Ascending aorta (tissue), 2 donors: ENCODE measurements at regions not wholly inside any gene's neighbourhood (a gene's known extent, or its start where the extent isn't known, plus 50 kb on each side); places are given as distances from the start of the nearest gene placed in this dataset.

Experiments
- DNase-seq, 2 donors: peaks; one replicate each; pipeline ENCODE4 v3.0.0-alpha.2; 2019; ENCODE audit warnings: low spot score in 2 of 2
- H3K27ac ChIP-seq, 2 donors: fragments of 200-600 bp; sonication (generic); one replicate each; pipeline ENCODE4 v1.5.1; 2016 to 2017; ENCODE audit warnings: mild to moderate bottlenecking in 1 of 2
- H3K27me3 ChIP-seq: fragments of 200-600 bp; sonication (generic); one replicate; pipeline ENCODE4 v1.5.1; 2017
- H3K36me3 ChIP-seq, 2 donors: fragments of 200-600 bp; sonication (generic); one replicate each; pipeline ENCODE4 v1.5.1; 2016
- H3K4me1 ChIP-seq, 2 donors: fragments of 200-600 bp; sonication (generic); one replicate each; pipeline ENCODE4 v1.5.1; 2016 to 2017; ENCODE audit warnings: mild to moderate bottlenecking in 1 of 2
- H3K4me3 ChIP-seq, 2 donors: fragments of 200-600 bp; sonication (generic); one replicate each; pipeline ENCODE4 v1.5.1; 2016 to 2017; ENCODE audit warnings: mild to moderate bottlenecking in 1 of 2
- H3K9me3 ChIP-seq, 2 donors: fragments of 200-600 bp; sonication (generic); one replicate each; pipeline ENCODE4 v1.5.1; 2016
- CTCF ChIP-seq, 3 experiments: fragments of 200-600 bp in 2 of 3; fragments of 450-650 bp in 1 of 3; sonication (generic) in 2 of 3; IDR thresholded peaks; one replicate each; pipeline ENCODE4 v1.5.1; 2016 to 2019; ENCODE audit warnings: antibody characterized with exemption in 3 of 3, mild to moderate bottlenecking in 1 of 3, moderate library complexity in 1 of 3
- intact Hi-C: fragments of 100-400 bp; cut with DNase I; formaldehyde crosslinking; loops from one replicate; pipeline ENCODE4 v1.15.1; 2023

- Histone ChIP-seq H3K4me3 (no peak overlapping the region), H3K36me3 (no peaks in the 10 kb centered on the region), H3K27me3 (no peaks in the 10 kb centered on the region), H3K9me3 (no peaks in the 10 kb centered on the region), H3K4me1 (no peaks in the 10 kb centered on the region), H3K27ac (no peak overlapping the region)
- intact Hi-C loops: no loop called here
- TF ChIP-seq CTCF (IDR thresholded peaks at IDR 0.05): no peak
- no peak for DNase-seq
Measured at GRCh38 chr1:195530961-195531360, 1077.3 kb downstream of the KCNT2 start.

- no peaks in the 10 kb centered on the region for H3K4me1 ChIP-seq
- DNase-seq: no peak
- no peaks in the 10 kb centered on the region for H3K9me3 ChIP-seq
- no peak overlapping the region for H3K27ac ChIP-seq
- no peaks in the 10 kb centered on the region for H3K36me3 ChIP-seq
- no peaks in the 10 kb centered on the region for H3K27me3 ChIP-seq
- no peak overlapping the region for H3K4me3 ChIP-seq
- intact Hi-C loops: no loop called here
- TF ChIP-seq CTCF (IDR thresholded peaks at IDR 0.05): no peak
Measured at GRCh38 chr1:195529881-195530280, 1078.4 kb downstream of the KCNT2 start.

- Histone ChIP-seq H3K4me1 (no peaks in the 10 kb centered on the region), H3K36me3 (no peaks in the 10 kb centered on the region), H3K27me3 (no peaks in the 10 kb centered on the region), H3K4me3 (no peak overlapping the region), H3K9me3 (no peaks in the 10 kb centered on the region), H3K27ac (no peak overlapping the region)
- intact Hi-C loops: no loop called here
- TF ChIP-seq CTCF (IDR thresholded peaks at IDR 0.05): no peak
- DNase-seq: no peak
Measured at GRCh38 chr1:195520757-195521156, 1087.5 kb downstream of the KCNT2 start.

GRCh38 chr1:195516036-195516435 lies 1092.2 kb downstream of the KCNT2 start:
- Histone ChIP-seq H3K27me3 (no peaks in the 10 kb centered on the region), H3K36me3 (no peaks in the 10 kb centered on the region), H3K9me3 (no peaks in the 10 kb centered on the region), H3K4me1 (no peaks in the 10 kb centered on the region), H3K4me3 (no peak overlapping the region), H3K27ac (no peak overlapping the region)
- intact Hi-C loops: no loop called here
- TF ChIP-seq CTCF (IDR thresholded peaks at IDR 0.05): no peak
- no peak for DNase-seq

- Histone ChIP-seq H3K9me3 (no peaks in the 10 kb centered on the region), H3K27ac (no peak overlapping the region), H3K27me3 (no peaks in the 10 kb centered on the region), H3K4me1 (no peaks in the 10 kb centered on the region), H3K4me3 (no peak overlapping the region), H3K36me3 (no peaks in the 10 kb centered on the region)
- no peak for DNase-seq
- intact Hi-C loops: no loop called here
- TF ChIP-seq CTCF (IDR thresholded peaks at IDR 0.05): no peak
Measured at GRCh38 chr1:195511501-195511900, 1096.7 kb downstream of the KCNT2 start.

- Histone ChIP-seq H3K4me1 (no peaks in the 10 kb centered on the region), H3K4me3 (no peak overlapping the region), H3K27me3 (no peaks in the 10 kb centered on the region), H3K27ac (no peak overlapping the region), H3K9me3 (no peaks in the 10 kb centered on the region), H3K36me3 (no peaks in the 10 kb centered on the region)
- DNase-seq: no peak
- no peak for TF ChIP-seq CTCF (IDR thresholded peaks at IDR 0.05)
- intact Hi-C loops: no loop called here
Measured at GRCh38 chr1:195501118-195501517, 1107.1 kb downstream of the KCNT2 start.
